ENCODE measurements at regions not wholly inside any gene's neighbourhood (a gene's known extent, or its start where the extent isn't known, plus 50 kb on each side); places are given as distances from the start of the nearest gene placed in this dataset.

DNA sequence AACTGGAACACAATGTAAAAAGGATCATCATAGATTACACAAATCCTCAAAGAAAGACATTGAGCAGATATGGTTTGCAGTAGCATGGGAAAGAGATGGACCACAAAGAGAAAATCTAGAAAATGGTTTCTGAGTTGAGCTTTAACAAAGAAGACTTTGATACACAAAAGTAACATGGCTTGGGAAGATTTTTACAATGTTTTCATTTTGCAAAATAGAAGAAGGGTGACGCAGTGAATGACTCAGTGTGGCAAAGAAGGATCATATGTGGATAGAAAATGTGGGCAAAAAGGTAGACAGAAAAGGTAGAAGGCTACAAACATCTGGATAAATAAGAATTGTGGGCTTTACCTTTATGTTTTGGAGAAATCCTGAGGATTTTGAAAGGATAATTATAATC is 1220.5 kb downstream of the PCDH17 start:
- Histone ChIP-seq H3K36me3 (ENCODE audit: insufficient read depth, low read length) (no peaks in the 10 kb centered on the region), H3K9me3 (ENCODE audit: control insufficient read depth in 1 of 2, low read length in 2 of 2) (no peaks in the 10 kb centered on the region), H3K4me3 (ENCODE audit: low read length in 2 of 2) (no peak overlapping the region), H3K27me3 (ENCODE audit: insufficient read depth, low read length) (no peaks in the 10 kb centered on the region), H3K27ac (ENCODE audit: low read depth, low read length) (no peak overlapping the region), H3K4me1 (ENCODE audit: insufficient read depth, low read length) (no peaks in the 10 kb centered on the region)
- POLR2A ChIA-PET (ENCODE audit: partially characterized antibody) = no interaction called here
- Mint-ChIP-seq H3K27me3 (no peaks in the 10 kb centered on the region), H3K4me1 (no peaks in the 10 kb centered on the region), H3K9me3 (peaks cover 0 to 5% (median 1%) of the 10 kb centered on the region in 8 donors), H3K4me3 (no peak overlapping the region), H3K27ac (no peak overlapping the region), H3K36me3 (no peaks in the 10 kb centered on the region)
- intact Hi-C loops (cut with micrococcal nuclease) = no loop called here
- CTCF ChIA-PET (ENCODE audit: partially characterized antibody) = no interaction called here
- no peak for DNase-seq

DNA sequence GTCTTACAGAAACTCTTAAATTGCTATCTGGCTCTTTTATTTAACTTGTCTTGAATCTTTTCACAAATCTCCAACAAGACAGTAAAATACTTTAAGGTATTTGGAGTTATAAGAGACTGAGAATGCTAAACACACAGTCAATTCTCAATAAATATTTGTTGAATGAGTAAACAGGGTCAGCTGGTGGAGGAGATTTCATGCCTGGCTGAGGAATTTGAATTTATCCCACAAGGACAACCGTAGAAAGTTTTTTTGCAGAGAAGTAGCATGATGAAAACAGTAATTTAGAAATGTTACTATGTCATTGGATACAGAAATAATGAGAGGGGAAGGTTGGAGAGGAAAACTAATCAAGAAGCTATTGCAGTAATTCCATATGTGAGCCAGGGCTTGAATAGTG is 1223.7 kb downstream of the PCDH17 start:
- Histone ChIP-seq H3K36me3 (ENCODE audit: insufficient read depth, low read length) (no peaks in the 10 kb centered on the region), H3K4me1 (ENCODE audit: insufficient read depth, low read length) (no peaks in the 10 kb centered on the region), H3K4me3 (ENCODE audit: low read length in 2 of 2) (no peak overlapping the region), H3K27me3 (ENCODE audit: insufficient read depth, low read length) (no peaks in the 10 kb centered on the region), H3K27ac (ENCODE audit: low read depth, low read length) (no peak overlapping the region), H3K9me3 (ENCODE audit: control insufficient read depth in 1 of 2, low read length in 2 of 2) (no peaks in the 10 kb centered on the region)
- no peaks in the 10 kb centered on the region for H3K27me3 Mint-ChIP-seq
- H3K4me3 Mint-ChIP-seq = no peak overlapping the region
- ChIA-PET CTCF (ENCODE audit: partially characterized antibody) (no interaction called here), POLR2A (ENCODE audit: partially characterized antibody) (no interaction called here)
- no peaks in the 10 kb centered on the region for H3K36me3 Mint-ChIP-seq
- intact Hi-C loops (cut with micrococcal nuclease) = no loop called here
- H3K27ac Mint-ChIP-seq = no peak overlapping the region
- DNase-seq = no peak
- peaks cover 0 to 6% (median 3%) of the 10 kb centered on the region in 8 donors for H3K9me3 Mint-ChIP-seq
- no peaks in the 10 kb centered on the region for H3K4me1 Mint-ChIP-seq

DNA sequence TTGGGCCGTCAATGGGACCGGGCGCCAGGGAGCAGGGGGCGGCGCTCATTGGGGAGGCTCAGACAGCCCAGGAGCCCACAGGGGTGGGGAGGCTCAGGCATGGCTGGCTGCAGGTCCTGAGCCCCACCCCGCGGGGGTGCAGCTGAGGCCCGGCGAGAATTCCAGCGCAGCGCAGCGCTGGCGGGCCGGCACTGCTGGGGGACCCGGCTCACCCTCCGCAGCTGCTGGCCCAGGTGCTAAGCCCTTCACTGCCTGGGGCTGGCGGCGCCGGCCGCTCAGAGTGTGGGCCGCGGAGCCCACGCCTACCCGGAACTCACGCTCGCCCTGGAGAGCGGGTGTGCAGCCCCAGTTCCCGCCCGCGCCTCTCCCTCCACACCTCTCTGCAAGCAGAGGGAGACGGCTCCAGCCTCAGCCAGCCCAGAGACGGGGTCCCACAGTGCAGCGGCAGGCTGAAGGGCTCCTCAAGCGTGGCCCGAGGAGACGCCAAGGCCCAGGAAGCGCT is 1227.4 kb downstream of the PCDH17 start:
- Histone ChIP-seq H3K9me3 (ENCODE audit: control insufficient read depth in 1 of 2, low read length in 2 of 2) (no peaks in the 10 kb centered on the region), H3K27me3 (ENCODE audit: insufficient read depth, low read length) (no peaks in the 10 kb centered on the region), H3K27ac (ENCODE audit: low read depth, low read length) (no peak overlapping the region), H3K36me3 (ENCODE audit: insufficient read depth, low read length) (no peaks in the 10 kb centered on the region), H3K4me3 (ENCODE audit: low read length in 2 of 2) (no peak overlapping the region), H3K4me1 (ENCODE audit: insufficient read depth, low read length) (no peaks in the 10 kb centered on the region)
- CTCF ChIA-PET (ENCODE audit: partially characterized antibody) = no interaction called here
- Mint-ChIP-seq H3K4me3 (no peak overlapping the region), H3K4me1 (no peaks in the 10 kb centered on the region), H3K36me3 (no peaks in the 10 kb centered on the region), H3K27me3 (no peaks in the 10 kb centered on the region), H3K27ac (no peak overlapping the region), H3K9me3 (peaks cover 2 to 12% (median 4%) of the 10 kb centered on the region in 8 donors)
- POLR2A ChIA-PET (ENCODE audit: partially characterized antibody) = no interaction called here
- DNase-seq = no peak
- intact Hi-C loops (cut with micrococcal nuclease) = no loop called here

DNA sequence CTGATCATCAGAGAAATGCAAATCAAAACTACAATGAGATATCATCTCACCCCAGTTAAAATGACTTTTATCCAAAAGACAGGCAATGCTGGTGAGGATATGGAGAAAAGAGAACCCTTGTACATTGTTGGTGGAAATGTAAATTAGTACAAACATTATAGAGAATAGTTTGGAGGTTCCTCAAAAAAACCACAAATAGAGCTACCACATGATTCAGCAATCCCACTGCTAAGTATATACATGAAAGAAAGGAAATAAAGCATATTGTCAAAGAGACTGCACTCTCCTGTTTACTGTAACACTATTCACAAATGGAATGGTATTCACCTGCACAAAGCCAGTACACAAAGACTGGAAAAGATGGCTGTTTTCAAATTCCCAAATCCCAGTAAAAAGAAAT is 1233.7 kb downstream of the PCDH17 start:
- no peak for DNase-seq
- Mint-ChIP-seq H3K4me3 (no peak overlapping the region), H3K9me3 (peaks cover 0 to 8% (median 4%) of the 10 kb centered on the region in 8 donors), H3K4me1 (no peaks in the 10 kb centered on the region), H3K36me3 (no peaks in the 10 kb centered on the region), H3K27ac (no peak overlapping the region), H3K27me3 (no peaks in the 10 kb centered on the region)
- H3K9me3 ChIP-seq (ENCODE audit: control insufficient read depth in 1 of 2, low read length in 2 of 2) = no peaks in the 10 kb centered on the region
- no peaks in the 10 kb centered on the region for H3K4me1 ChIP-seq (ENCODE audit: insufficient read depth, low read length)
- CTCF ChIA-PET (ENCODE audit: partially characterized antibody) = no interaction called here
- POLR2A ChIA-PET (ENCODE audit: partially characterized antibody) = no interaction called here
- intact Hi-C loops (cut with micrococcal nuclease) = no loop called here
- H3K4me3 ChIP-seq (ENCODE audit: low read length in 2 of 2) = no peak overlapping the region
- H3K27me3 ChIP-seq (ENCODE audit: insufficient read depth, low read length) = no peaks in the 10 kb centered on the region
- H3K36me3 ChIP-seq (ENCODE audit: insufficient read depth, low read length) = no peaks in the 10 kb centered on the region
- no peak overlapping the region for H3K27ac ChIP-seq (ENCODE audit: low read depth, low read length)

DNA sequence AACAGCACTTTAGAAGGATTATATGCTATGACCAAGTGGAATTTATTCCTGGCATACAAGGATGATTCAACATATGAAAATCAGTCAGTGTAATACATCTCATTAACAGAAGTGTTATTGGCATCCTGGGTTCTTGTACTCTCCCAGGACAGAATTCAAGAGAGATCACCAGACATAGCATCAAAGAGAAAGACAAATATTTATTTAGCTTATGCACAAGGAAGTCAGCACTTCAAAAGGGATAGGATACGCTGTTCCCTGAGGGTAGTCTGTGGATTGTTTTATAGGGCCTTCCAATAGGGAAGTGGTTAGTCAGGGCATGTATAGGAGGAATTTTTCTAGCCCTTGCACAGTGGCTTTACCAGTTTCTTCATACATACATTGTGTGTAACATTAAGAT is 1238.0 kb downstream of the PCDH17 start:
- H3K27ac Mint-ChIP-seq = no peak overlapping the region
- intact Hi-C loops (cut with micrococcal nuclease) = no loop called here
- POLR2A ChIA-PET (ENCODE audit: partially characterized antibody) = no interaction called here
- H3K27me3 Mint-ChIP-seq = no peaks in the 10 kb centered on the region
- DNase-seq = no peak
- CTCF ChIA-PET (ENCODE audit: partially characterized antibody) = no interaction called here
- H3K27ac ChIP-seq (ENCODE audit: low read depth, low read length) = no peak overlapping the region
- no peak overlapping the region for H3K4me3 Mint-ChIP-seq
- H3K36me3 Mint-ChIP-seq = no peaks in the 10 kb centered on the region
- no peak overlapping the region for H3K4me3 ChIP-seq (ENCODE audit: low read length in 2 of 2)
- H3K4me1 ChIP-seq (ENCODE audit: insufficient read depth, low read length) = no peaks in the 10 kb centered on the region
- H3K27me3 ChIP-seq (ENCODE audit: insufficient read depth, low read length) = no peaks in the 10 kb centered on the region
- no peaks in the 10 kb centered on the region for H3K9me3 ChIP-seq (ENCODE audit: control insufficient read depth in 1 of 2, low read length in 2 of 2)
- H3K4me1 Mint-ChIP-seq = no peaks in the 10 kb centered on the region
- peaks cover 0 to 5% (median 2%) of the 10 kb centered on the region in 8 donors for H3K9me3 Mint-ChIP-seq
- no peaks in the 10 kb centered on the region for H3K36me3 ChIP-seq (ENCODE audit: insufficient read depth, low read length)

DNA sequence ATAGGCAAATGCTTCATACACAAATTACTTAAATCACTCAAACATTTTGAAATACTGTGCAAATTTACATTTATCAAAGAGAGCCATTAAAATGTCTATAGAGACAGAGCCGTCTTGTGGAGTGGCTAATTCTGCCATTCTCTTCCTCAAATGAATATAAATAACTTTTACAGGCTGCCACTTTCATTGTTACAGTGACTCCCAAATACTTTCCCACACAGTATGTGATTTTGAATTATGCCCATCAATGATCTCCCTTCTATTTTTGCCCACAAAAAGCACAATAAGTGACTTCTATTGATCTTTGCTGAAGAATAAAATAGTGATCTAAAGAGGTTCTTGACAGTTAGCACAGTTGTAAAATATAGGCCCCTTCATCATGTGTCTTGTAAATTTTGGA is 1244.9 kb downstream of the PCDH17 start:
- no peak overlapping the region for H3K4me3 Mint-ChIP-seq
- H3K9me3 Mint-ChIP-seq = peaks cover 0 to 6% (median 2%) of the 10 kb centered on the region in 8 donors
- no peaks in the 10 kb centered on the region for H3K36me3 Mint-ChIP-seq
- H3K27me3 Mint-ChIP-seq = no peaks in the 10 kb centered on the region
- CTCF ChIA-PET (ENCODE audit: partially characterized antibody) = no interaction called here
- POLR2A ChIA-PET (ENCODE audit: partially characterized antibody) = no interaction called here
- Histone ChIP-seq H3K4me3 (ENCODE audit: low read length in 2 of 2) (no peak overlapping the region), H3K27ac (ENCODE audit: low read depth, low read length) (no peak overlapping the region), H3K36me3 (ENCODE audit: insufficient read depth, low read length) (no peaks in the 10 kb centered on the region), H3K27me3 (ENCODE audit: insufficient read depth, low read length) (no peaks in the 10 kb centered on the region), H3K9me3 (ENCODE audit: control insufficient read depth in 1 of 2, low read length in 2 of 2) (no peaks in the 10 kb centered on the region), H3K4me1 (ENCODE audit: insufficient read depth, low read length) (no peaks in the 10 kb centered on the region)
- DNase-seq = no peak
- H3K4me1 Mint-ChIP-seq = no peaks in the 10 kb centered on the region
- H3K27ac Mint-ChIP-seq = no peak overlapping the region
- intact Hi-C loops (cut with micrococcal nuclease) = no loop called here

DNA sequence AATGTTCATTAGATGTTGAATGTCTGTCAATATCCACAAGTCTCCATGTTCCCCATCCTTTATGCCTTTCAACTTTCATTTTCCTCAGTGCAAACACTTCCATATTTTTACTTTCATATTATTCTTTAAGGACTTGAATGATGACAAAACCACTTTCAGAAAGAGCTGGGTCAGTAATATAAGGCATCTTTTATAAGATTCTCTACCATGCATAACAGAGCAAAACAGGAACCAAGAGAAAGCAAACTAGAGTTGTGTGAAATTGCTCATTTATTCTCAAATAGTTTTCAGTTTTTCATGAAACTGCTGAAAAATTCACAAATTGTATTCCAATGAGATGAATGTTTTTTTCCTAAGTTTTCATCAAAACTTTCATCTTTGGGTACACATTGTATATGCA is 1247.6 kb downstream of the PCDH17 start:
- Histone ChIP-seq H3K9me3 (ENCODE audit: control insufficient read depth in 1 of 2, low read length in 2 of 2) (no peaks in the 10 kb centered on the region), H3K27ac (ENCODE audit: low read depth, low read length) (no peak overlapping the region), H3K4me1 (ENCODE audit: insufficient read depth, low read length) (no peaks in the 10 kb centered on the region), H3K36me3 (ENCODE audit: insufficient read depth, low read length) (no peaks in the 10 kb centered on the region), H3K4me3 (ENCODE audit: low read length in 2 of 2) (no peak overlapping the region), H3K27me3 (ENCODE audit: insufficient read depth, low read length) (no peaks in the 10 kb centered on the region)
- H3K4me3 Mint-ChIP-seq = no peak overlapping the region
- no peaks in the 10 kb centered on the region for H3K36me3 Mint-ChIP-seq
- ChIA-PET POLR2A (ENCODE audit: partially characterized antibody) (no interaction called here), CTCF (ENCODE audit: partially characterized antibody) (no interaction called here)
- DNase-seq = no peak
- intact Hi-C loops (cut with micrococcal nuclease) = no loop called here
- peaks cover 0 to 2% (median 2%) of the 10 kb centered on the region in 8 donors for H3K9me3 Mint-ChIP-seq
- no peaks in the 10 kb centered on the region for H3K4me1 Mint-ChIP-seq
- H3K27me3 Mint-ChIP-seq = no peaks in the 10 kb centered on the region
- H3K27ac Mint-ChIP-seq = no peak overlapping the region

DNA sequence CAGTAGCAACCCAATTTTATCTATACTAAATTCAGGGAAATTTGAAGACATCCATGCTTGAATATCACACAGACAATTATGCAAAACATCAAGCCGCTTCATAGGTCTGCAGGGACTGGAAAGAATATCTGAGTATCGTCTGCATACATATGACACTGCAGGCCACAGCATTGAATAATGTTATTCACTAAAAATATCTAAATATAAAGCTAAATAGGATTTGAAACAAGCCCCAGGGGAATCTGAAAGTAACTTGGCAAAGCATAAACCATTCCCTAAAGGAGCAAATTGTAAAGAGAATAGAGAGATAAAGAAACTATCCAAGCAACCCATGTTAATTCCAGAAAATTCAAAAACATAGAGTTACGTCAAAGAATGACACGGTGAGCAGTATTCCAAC is 1251.0 kb downstream of the PCDH17 start:
- peaks cover 0 to 2% (median 0%) of the 10 kb centered on the region in 8 donors for H3K9me3 Mint-ChIP-seq
- H3K27me3 Mint-ChIP-seq = no peaks in the 10 kb centered on the region
- Histone ChIP-seq H3K9me3 (ENCODE audit: control insufficient read depth in 1 of 2, low read length in 2 of 2) (no peaks in the 10 kb centered on the region), H3K27ac (ENCODE audit: low read depth, low read length) (no peak overlapping the region), H3K27me3 (ENCODE audit: insufficient read depth, low read length) (no peaks in the 10 kb centered on the region), H3K36me3 (ENCODE audit: insufficient read depth, low read length) (no peaks in the 10 kb centered on the region), H3K4me1 (ENCODE audit: insufficient read depth, low read length) (no peaks in the 10 kb centered on the region), H3K4me3 (ENCODE audit: low read length in 2 of 2) (no peak overlapping the region)
- H3K27ac Mint-ChIP-seq = no peak overlapping the region
- DNase-seq = no peak
- H3K4me1 Mint-ChIP-seq = no peaks in the 10 kb centered on the region
- intact Hi-C loops (cut with micrococcal nuclease) = no loop called here
- ChIA-PET CTCF (ENCODE audit: partially characterized antibody) (no interaction called here), POLR2A (ENCODE audit: partially characterized antibody) (no interaction called here)
- H3K4me3 Mint-ChIP-seq = no peak overlapping the region
- H3K36me3 Mint-ChIP-seq = no peaks in the 10 kb centered on the region

All from CD4-positive, alpha-beta memory T cell (primary cell).